Prostate gland (tissue), 2 donors: ENCODE measurements at regions not wholly inside any gene's neighbourhood (a gene's known extent, or its start where the extent isn't known, plus 50 kb on each side); places are given as distances from the start of the nearest gene placed in this dataset.

Source experiments
- POLR2A ChIP-seq: fragments of 450-650 bp; IDR thresholded peaks from one replicate; pipeline ENCODE4 v1.6.1; 2016; ENCODE audit warnings: antibody characterized with exemption, mild to moderate bottlenecking
- POLR2AphosphoS5 ChIP-seq: sonication (generic); formaldehyde crosslinking; IDR thresholded peaks from one replicate; pipeline ENCODE4 v1.6.1; 2017; ENCODE audit warnings: antibody characterized with exemption
- TF ChIP-seq, protein P1 (sequence below), 4 experiments: fragments of 200-600 bp in 2 of 4; fragments of 450-650 bp in 2 of 4; sonication (generic) in 2 of 4; IDR thresholded peaks; 1 replicate in 3 of 4; 2 replicates in 1 of 4; pipeline ENCODE4 v1.5.1; 2016 to 2019; ENCODE audit warnings: antibody characterized with exemption in 4 of 4, mild to moderate bottlenecking in 2 of 4, moderate library complexity in 2 of 4

DNA sequence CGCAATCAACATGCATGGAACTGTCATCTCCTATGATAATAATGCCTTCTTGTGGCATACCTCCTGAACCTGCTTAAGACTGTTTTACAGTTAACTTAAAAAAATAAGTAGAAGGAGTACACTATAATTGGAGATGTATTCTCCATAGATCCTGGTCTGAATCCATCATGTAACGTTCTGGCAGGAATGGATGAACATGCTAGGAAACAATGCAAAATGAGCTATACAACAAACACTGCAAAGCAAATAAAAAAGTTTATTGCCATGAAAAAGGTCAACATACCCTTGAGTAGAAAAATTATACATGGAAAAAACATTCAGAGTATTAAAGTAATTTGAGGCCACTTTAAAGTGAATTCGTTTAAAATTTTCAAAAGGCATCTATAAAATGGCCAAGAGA lies 71.5 kb upstream of the SCN7A start:
- TF ChIP-seq, protein P1, sequence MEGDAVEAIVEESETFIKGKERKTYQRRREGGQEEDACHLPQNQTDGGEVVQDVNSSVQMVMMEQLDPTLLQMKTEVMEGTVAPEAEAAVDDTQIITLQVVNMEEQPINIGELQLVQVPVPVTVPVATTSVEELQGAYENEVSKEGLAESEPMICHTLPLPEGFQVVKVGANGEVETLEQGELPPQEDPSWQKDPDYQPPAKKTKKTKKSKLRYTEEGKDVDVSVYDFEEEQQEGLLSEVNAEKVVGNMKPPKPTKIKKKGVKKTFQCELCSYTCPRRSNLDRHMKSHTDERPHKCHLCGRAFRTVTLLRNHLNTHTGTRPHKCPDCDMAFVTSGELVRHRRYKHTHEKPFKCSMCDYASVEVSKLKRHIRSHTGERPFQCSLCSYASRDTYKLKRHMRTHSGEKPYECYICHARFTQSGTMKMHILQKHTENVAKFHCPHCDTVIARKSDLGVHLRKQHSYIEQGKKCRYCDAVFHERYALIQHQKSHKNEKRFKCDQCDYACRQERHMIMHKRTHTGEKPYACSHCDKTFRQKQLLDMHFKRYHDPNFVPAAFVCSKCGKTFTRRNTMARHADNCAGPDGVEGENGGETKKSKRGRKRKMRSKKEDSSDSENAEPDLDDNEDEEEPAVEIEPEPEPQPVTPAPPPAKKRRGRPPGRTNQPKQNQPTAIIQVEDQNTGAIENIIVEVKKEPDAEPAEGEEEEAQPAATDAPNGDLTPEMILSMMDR (IDR thresholded peaks at IDR 0.05): no peak
- no peak for TF ChIP-seq POLR2A
- no peak for TF ChIP-seq POLR2AphosphoS5
